ENCODE measurements at regions not wholly inside any gene's neighbourhood (a gene's known extent, or its start where the extent isn't known, plus 50 kb on each side); places are given as distances from the start of the nearest gene placed in this dataset.
"Not testable (repeated sequence)": the region's sequence is repeated elsewhere in the genome, so short reads cannot be mapped to it uniquely, and the experiment has no call there.

DNA sequence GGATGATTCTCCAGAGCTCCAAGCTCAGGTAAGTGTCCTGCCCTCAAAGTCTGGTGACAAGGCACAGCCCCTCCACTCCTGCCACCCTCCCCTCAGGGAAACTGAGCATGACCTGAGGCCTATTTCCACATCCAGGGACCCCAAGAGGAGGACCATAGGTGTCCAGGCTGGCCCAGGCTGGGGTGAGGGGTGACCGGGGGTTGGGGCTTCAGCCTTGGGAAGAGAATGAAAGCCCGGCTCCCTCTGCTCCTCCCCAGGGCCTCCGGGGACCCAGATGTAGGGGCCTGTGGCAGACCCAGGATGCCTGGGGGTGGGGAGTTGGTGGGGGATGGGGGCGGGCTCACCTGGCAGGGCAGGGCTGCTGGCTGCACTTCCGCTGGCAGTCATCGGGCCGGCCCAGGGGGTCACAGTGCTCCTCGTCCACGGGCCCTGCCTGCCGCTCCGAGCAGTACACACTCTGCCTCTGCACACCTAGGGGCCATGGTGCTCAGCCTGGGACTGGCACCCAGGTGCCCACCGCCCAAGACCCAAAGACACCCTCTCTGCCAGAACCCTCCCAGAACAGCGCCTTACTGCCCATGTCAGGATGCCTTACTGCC, 116.5 kb upstream of the AKAP13 start:
- DNase-seq (ENCODE audit: low spot score); FAIRE-seq: not testable (repeated sequence)

DNA sequence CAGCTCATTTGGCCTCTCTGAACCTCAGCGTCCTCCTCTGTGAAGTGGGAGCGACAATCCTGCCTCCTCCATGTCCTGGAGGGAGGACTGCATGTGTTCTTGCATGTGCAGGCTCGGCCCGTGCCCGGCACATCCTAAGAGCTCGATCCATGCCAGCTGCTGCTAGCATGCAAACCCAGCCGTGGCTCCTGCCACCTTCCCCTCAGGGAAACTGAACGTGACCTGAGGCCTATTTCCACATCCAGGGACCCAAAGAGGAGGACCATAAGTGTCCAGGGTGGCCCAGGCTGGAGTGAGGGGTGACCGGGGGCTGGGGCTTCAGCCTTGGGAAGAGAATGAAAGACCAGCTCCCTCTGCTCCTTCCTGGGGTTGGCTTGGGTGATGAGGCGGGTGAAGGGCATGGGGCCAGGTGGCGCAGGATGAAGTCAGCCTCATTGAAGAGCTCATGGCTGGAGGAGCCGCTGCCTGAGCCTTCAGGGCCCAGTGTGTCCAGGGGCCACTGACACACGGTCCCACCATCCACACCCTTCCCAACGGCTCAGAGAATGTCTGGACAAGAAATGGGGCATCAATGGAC, 115.7 kb upstream of the AKAP13 start:
- not testable (repeated sequence) for FAIRE-seq

GRCh38 chr15:85267158-85267857, 113.1 kb upstream of the AKAP13 start:
- not testable (repeated sequence) for FAIRE-seq; DNase-seq (ENCODE audit: low spot score)

More for the DNA sequence above, 115.7 kb upstream of the AKAP13 start:
- not testable (repeated sequence) for DNase-seq (ENCODE audit: low spot score)

DNA sequence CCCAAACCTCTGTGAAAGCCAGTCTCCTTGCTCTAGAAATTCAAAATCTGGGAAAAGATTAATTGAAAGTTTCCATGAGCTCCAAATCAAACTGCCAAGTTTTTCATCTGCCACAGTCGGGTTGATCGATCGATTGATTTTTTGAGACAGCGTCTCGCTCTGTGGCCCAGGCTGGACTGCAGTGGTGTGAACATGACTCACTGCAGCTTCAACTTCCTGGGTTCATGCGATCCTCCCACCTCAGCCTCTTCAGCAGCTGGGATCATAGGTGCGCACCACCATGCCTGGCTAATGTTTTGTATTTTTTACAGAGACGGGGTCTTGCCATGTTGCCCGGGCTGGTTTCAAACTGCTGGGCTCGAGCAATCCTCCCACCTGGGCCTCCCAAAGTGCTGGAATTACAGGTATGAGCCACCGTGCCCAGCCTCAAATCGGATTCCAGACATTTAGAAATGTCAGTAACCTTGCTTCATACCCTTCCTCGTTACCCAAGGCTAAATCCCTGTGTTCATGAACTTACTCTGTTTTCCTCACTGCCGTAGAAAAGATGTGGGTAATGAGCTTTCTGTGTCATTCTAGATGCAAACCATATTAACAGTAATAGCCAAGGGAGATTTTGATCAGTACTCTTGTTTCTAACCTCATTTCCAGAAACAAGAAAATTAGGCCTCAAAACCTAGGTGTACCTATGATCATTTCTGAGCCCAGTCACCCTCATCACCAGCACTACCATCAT, 105.9 kb upstream of the AKAP13 start:
- FAIRE-seq: no peak

DNA sequence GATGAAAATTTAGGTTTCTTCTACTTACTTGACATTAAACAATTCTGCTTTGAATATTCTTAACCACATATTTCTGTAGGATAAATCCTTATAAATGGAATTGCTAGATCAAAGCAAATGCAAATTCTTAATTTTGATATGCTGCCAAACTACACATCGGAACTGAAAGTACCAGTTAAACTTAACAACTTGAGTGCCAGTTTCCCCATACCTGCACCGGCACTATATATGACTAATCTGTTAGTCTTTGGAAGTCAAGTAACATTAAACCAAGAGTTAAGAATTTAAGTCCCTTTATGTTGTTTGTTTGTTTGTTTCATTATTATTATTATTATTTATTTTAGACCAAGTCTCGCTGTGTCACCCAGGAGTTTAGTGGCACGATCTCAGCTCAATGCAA, 103.9 kb upstream of the AKAP13 start:
- FAIRE-seq (no peak), DNase-seq (ENCODE audit: low spot score) (no peak)

More for the DNA sequence above, 105.9 kb upstream of the AKAP13 start:
- no peak for DNase-seq (ENCODE audit: low spot score)

GRCh38 chr15:85276921-85277320, 103.5 kb upstream of the AKAP13 start:
- FAIRE-seq: no peak

DNA sequence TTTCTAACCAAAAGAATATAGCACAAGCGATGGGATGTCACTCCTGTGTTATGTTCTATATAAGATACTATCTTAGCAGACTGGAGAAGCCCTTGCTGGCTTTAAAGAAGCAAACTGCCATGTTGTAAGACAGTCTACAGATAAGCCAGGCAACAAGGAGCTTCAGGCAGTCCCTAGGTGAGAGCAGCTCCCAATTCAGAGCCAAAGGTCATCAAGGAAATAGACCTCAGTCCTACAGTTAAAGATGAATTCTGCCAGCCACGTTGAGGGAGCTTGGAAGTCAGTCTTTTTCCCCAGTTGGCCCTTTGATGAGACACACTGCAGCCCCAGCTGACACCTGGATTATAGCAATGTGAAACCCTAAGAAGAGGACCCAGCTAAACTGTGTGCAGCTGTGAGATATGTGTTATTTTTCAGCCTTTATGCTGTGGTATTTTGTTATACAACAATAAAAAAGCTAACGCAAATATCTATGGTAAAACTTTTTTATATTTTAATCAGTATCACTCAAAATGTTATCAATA, 102.5 kb upstream of the AKAP13 start:
- DNase-seq (ENCODE audit: low spot score) (no peak), FAIRE-seq (no peak)

More at GRCh38 chr15:85276921-85277320, 103.5 kb upstream of the AKAP13 start:
- DNase-seq (ENCODE audit: low spot score): no peak

GRCh38 chr15:85280203-85280602, 100.2 kb upstream of the AKAP13 start:
- DNase-seq (ENCODE audit: low spot score) (no peak), FAIRE-seq (no peak)

DNA sequence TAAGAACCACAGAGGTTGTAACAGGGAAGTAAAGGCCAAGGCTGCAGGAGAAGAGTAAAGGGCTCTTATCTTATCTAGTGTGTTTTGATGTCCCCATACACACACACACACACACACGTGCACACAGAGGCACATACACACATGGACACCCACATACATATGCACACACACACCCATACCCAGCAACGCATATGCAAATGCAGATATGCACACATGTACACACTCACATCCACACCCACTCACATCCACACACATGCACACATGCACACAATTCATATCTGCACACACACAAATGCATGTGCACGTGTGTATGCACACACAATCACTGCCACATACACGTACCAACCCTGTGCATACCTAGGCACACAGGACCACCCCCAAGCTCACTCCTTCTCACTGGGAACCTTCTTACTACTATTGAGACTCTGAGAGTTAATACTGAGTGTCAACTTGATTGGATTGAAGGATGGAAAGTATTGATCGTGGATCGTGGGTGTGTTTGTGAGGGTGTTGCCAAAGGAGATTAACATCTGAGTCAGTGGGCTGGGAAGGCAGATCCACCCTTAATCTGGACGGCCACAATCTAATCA, 99.0 kb upstream of the AKAP13 start:
- FAIRE-seq (no peak), DNase-seq (ENCODE audit: low spot score) (no peak)

GRCh38 chr15:85282504-85283115, 97.8 kb upstream of the AKAP13 start:
- peak; percentile 93 for FAIRE-seq
- DNase-seq (ENCODE audit: low spot score): peak; percentile 81

DNA sequence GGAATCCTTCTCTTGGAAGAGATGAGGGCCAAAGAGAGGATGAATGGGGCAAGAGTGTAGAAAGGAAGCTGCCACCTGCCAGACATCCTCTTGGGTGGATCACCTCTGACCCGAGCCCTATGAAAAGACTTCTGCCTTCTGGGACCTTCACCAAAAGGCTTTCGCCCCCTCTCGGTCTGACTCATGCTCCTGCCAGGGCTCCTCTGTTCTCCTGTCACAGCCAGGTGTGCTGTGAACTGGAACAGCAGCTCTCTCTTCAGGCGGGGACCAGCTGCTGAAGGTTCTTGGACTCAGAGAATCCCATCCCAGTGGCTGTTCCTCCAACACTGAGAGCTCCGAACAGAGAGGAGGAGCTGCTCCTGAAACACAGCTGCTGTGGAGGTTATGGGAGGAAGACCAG, 96.6 kb upstream of the AKAP13 start:
- FAIRE-seq; DNase-seq (ENCODE audit: low spot score): not testable (repeated sequence)

- no peak for DNase-seq (ENCODE audit: low spot score)
- FAIRE-seq: no peak
Observed at GRCh38 chr15:85284497-85284896, 95.9 kb upstream of the AKAP13 start.

GRCh38 chr15:85289677-85290365, 90.6 kb upstream of the AKAP13 start:
- FAIRE-seq: peak; percentile 65
- peak; percentile 41 for DNase-seq (ENCODE audit: low spot score)

- not testable (repeated sequence) for FAIRE-seq; DNase-seq (ENCODE audit: low spot score)
Observed at GRCh38 chr15:85292583-85292982, 87.8 kb upstream of the AKAP13 start.

DNA sequence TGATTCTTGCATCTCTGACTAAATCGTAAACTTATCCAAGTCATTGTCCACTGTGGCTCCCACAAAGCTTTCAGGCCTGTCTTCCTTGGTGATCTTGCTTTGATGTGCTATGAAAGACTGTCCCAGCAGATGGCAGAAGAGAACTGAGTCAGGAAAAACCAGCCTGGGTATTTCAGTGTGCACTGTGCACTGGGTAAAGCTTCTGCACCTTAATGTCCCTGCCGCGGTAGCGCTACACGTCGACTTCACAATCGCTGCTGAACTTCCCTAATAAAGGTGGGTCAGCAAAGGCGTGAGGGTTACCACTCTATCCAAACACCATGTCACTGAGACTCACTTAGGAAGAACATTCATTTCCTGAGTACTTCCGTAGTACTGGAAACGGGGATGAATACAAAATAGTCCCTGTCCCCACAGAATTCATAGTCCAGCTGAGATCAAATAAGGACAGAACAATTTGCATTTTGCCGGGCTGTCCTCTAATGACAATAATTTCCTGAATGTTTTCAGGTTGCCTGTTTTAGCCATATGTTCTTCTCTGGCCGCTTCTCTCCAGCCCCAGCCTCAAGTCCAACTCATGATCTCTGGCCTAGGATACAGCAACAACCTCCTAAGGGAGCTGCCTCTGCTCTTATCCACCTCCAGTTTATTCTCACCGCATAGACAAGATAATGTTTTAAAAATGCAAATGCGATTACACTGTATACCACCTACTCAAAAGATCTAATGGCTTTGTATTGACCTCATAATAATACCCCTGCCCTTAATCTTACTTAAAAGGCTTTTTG, 83.6 kb upstream of the AKAP13 start:
- FAIRE-seq: peak; percentile 22
- peak; percentile 65 for DNase-seq (ENCODE audit: low spot score)

GRCh38 chr15:85297537-85297936, 82.9 kb upstream of the AKAP13 start:
- FAIRE-seq (no peak), DNase-seq (ENCODE audit: low spot score) (no peak)

DNA sequence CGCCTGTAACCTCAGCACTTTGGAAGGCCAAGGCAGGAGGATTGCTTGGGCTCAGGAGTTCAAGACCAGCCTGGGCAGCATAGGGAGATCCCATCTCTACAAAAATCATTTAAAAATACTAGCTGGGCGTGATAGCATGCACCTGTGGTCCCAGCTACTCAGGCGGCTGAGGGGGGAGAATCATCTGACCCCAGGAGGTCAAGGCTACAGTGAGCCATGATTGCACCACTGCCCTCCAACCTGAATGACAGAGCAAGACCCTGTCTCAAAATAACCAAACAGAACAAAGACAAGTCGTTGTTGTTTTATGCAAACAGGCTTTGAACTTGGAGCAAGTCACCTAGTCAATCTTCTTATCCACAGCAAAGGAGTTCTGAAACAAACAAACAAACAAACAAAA, 82.0 kb upstream of the AKAP13 start:
- no peak for DNase-seq (ENCODE audit: low spot score)
- FAIRE-seq: no peak

DNA sequence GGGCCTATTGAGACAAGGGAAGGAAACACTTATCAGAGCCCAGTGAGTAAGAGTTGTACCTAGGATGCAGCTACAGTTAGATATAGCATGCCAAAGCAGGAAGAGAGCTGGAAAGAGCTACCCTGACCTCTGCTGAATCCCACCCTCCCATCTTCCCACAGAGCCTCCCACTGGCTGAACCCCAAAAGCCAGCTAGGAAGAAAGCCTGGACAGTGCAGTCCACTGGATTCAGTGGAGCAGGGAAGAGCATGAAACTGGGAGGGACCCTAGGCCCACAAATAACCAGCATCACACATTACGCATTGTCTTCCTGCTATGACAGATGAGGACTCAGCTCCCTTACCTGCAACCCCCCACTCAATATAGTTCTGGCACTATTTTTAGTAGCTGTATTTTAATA, 81.5 kb upstream of the AKAP13 start:
- DNase-seq (ENCODE audit: low spot score) (no peak), FAIRE-seq (no peak)

DNA sequence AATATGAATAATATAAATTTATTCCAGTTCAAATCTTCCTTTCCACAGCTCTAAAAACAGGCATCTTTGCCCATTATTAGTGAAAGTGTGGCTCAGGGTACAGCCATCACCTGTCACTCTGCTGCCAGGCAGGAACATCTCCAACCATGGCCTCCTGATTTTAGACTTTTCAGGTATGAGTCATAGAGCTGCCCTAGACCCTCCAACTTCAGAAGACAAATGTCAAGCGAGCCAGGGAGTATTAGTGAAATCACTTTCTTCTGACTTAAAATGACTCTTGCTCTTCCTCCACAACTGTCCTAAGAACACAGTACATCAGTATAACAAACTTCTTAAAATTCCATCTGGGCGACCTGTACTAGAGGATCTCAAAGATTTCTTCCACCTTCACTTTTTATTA, 78.1 kb upstream of the AKAP13 start:
- FAIRE-seq: no peak
- DNase-seq (ENCODE audit: low spot score): no peak
